ENCODE measurements at regions not wholly inside any gene's neighbourhood (a gene's known extent, or its start where the extent isn't known, plus 50 kb on each side); places are given as distances from the start of the nearest gene placed in this dataset.

DNA sequence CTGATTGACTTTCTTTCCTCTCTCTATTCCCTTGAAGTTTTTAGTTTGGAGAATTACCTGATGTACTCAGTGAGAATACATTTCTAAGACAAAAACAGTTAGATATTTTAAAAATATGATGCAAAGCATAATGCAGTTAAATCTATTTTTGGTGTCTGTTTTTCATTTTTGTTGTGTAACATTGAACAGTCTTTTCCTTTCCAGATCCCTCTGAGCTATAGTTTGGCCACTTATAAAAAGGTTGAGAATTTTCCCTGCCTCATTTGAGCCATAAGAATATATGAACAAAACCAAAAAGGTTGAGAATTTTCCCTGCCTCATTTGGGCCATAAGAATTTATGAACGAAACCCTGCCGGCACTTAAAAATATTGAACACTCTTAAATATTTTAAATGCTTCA lies 57.0 kb upstream of the IPO5 start:
- ChIA-PET CTCF (interaction anchor here (0.6 kb wide), 1 partner anchor 30 kb away, joined by 3 read pairs; no protein-coding TSS in a partner anchor), POLR2A (ENCODE audit: low non-redundant PET) (no interaction called here)
- H3K27ac ChIP-seq = no peak overlapping the region
- TF ChIP-seq, protein P1, sequence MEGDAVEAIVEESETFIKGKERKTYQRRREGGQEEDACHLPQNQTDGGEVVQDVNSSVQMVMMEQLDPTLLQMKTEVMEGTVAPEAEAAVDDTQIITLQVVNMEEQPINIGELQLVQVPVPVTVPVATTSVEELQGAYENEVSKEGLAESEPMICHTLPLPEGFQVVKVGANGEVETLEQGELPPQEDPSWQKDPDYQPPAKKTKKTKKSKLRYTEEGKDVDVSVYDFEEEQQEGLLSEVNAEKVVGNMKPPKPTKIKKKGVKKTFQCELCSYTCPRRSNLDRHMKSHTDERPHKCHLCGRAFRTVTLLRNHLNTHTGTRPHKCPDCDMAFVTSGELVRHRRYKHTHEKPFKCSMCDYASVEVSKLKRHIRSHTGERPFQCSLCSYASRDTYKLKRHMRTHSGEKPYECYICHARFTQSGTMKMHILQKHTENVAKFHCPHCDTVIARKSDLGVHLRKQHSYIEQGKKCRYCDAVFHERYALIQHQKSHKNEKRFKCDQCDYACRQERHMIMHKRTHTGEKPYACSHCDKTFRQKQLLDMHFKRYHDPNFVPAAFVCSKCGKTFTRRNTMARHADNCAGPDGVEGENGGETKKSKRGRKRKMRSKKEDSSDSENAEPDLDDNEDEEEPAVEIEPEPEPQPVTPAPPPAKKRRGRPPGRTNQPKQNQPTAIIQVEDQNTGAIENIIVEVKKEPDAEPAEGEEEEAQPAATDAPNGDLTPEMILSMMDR (conservative IDR thresholded peaks at IDR 0.05; ENCODE audit: low read depth) = no peak
- no peak for DNase-seq (ENCODE audit: low spot score)

DNA sequence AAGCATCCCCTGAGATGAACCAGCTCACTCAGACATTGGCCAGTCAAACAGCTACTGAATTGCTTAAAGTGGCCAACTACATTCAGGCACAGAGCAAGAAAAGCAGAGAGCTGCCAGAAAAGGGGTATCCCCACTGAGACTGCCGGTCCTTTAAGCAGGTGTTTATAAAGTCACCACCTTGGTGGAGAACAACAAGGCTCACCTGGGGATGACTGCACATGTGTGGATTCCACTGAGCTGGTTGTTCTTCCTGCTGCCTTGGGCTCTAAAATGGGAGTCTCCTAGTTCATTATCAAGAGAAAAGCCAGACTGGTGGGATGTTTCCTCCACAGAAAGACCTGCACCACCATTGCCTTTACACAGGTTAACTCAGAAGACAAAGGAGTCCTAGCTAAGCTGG lies 51.8 kb upstream of the IPO5 start:
- no peak overlapping the region for H3K27ac ChIP-seq
- no peak for DNase-seq (ENCODE audit: low spot score)
- TF ChIP-seq, protein P1 (conservative IDR thresholded peaks at IDR 0.05; ENCODE audit: low read depth) = no peak
- CTCF ChIA-PET = interaction anchor here (0.7 kb wide), 2 partner anchors 46 to 47 kb away, joined by 5 read pairs; no protein-coding TSS in a partner anchor
- POLR2A ChIA-PET (ENCODE audit: low non-redundant PET) = no interaction called here

All from RWPE1 (cell line).